AG04449 (cell line): ENCODE measurements at regions not wholly inside any gene's neighbourhood (a gene's known extent, or its start where the extent isn't known, plus 50 kb on each side); places are given as distances from the start of the nearest gene placed in this dataset.
"Not testable (repeated sequence)": the region's sequence is repeated elsewhere in the genome, so short reads cannot be mapped to it uniquely, and the experiment has no call there.

ENCODE experiments used
- CTCF ChIA-PET: fragments of 350-600 bp; formaldehyde crosslinking; extraction: SDS; loops from one replicate; lab custom pipeline; 2021; ENCODE audit warnings: antibody characterized with exemption; lab: Yijun Ruan, JAX
- POLR2A ChIA-PET: fragments of 400-600, 350-600 bp; formaldehyde crosslinking; extraction: SDS; loops from one replicate; lab custom pipeline; 2020; ENCODE audit warnings: antibody characterized with exemption, inconsistent platforms; lab: Yijun Ruan, JAX
- DNase-seq: peaks from one replicate; pipeline ENCODE4 v3.0.0-alpha.2; 2010; ENCODE audit warnings: low read depth, low spot score
- H3K4me3 ChIP-seq: 2 replicates; pipeline ENCODE4 v1.5.1; 2011; ENCODE audit warnings: low read depth, mild to moderate bottlenecking, control low read depth, low read length
- CTCF ChIP-seq: IDR thresholded peaks from one replicate; pipeline ENCODE4 v1.5.1; 2011; ENCODE audit warnings: mild to moderate bottlenecking, moderate library complexity, low read length, control low read depth, inconsistent platforms; ENCODE audit not compliant: insufficient read depth; ENCODE audit errors: missing control alignments

GRCh38 chr22:25497716-25498115, 66.8 kb upstream of the GRK3 start:
- ChIA-PET POLR2A (no interaction called here), CTCF (no interaction called here)
- H3K4me3 ChIP-seq = no peak overlapping the region
- no peak for DNase-seq
- TF ChIP-seq CTCF = no peak

GRCh38 chr22:25500671-25501070, 63.8 kb upstream of the GRK3 start:
- DNase-seq, POLR2A ChIA-PET, H3K4me3 ChIP-seq, CTCF ChIA-PET: not testable (repeated sequence)

- H3K4me3 ChIP-seq, DNase-seq, POLR2A ChIA-PET, CTCF ChIA-PET: not testable (repeated sequence)
Observed at GRCh38 chr22:25504017-25504416, 60.5 kb upstream of the GRK3 start.

GRCh38 chr22:25508161-25508560, 56.3 kb upstream of the GRK3 start:
- no peak overlapping the region for H3K4me3 ChIP-seq
- no peak for DNase-seq
- TF ChIP-seq CTCF = no peak
- POLR2A ChIA-PET = no interaction called here
- CTCF ChIA-PET = no interaction called here

- no peak for DNase-seq
- no peak for TF ChIP-seq CTCF
- POLR2A ChIA-PET = no interaction called here
- CTCF ChIA-PET = no interaction called here
- no peak overlapping the region for H3K4me3 ChIP-seq
Observed at GRCh38 chr22:25508761-25509321, 55.6 kb upstream of the GRK3 start.

- ChIA-PET CTCF (no interaction called here), POLR2A (no interaction called here)
- no peak for TF ChIP-seq CTCF
- no peak for DNase-seq
- no peak overlapping the region for H3K4me3 ChIP-seq
Observed at GRCh38 chr22:25509374-25509791, 55.1 kb upstream of the GRK3 start.

- no peak for DNase-seq
- POLR2A ChIA-PET = no interaction called here
- TF ChIP-seq CTCF = no peak
- H3K4me3 ChIP-seq = no peak overlapping the region
- CTCF ChIA-PET = no interaction called here
Observed at GRCh38 chr22:25510876-25511275, 53.6 kb upstream of the GRK3 start.

- DNase-seq = no peak
- H3K4me3 ChIP-seq = no peak overlapping the region
- POLR2A ChIA-PET = no interaction called here
- CTCF ChIA-PET = interaction anchor here (1.2 kb wide), 1 partner anchor 64 kb away, joined by 3 read pairs; no protein-coding TSS in a partner anchor
- TF ChIP-seq CTCF = no peak
Observed at GRCh38 chr22:25511725-25512124, 52.8 kb upstream of the GRK3 start.
